ENCODE measurements at regions not wholly inside any gene's neighbourhood (a gene's known extent, or its start where the extent isn't known, plus 50 kb on each side); places are given as distances from the start of the nearest gene placed in this dataset.

GRCh38 chr2:48132271-48132625 lies 182.2 kb upstream of the FOXN2 start:
- no peaks in the 10 kb centered on the region for H3K9me3 Mint-ChIP-seq
- H3K4me3 Mint-ChIP-seq = no peak overlapping the region
- peaks cover 4% of the 10 kb centered on the region for H3K4me1 Mint-ChIP-seq
- H3K27ac Mint-ChIP-seq = no peak overlapping the region
- no peaks in the 10 kb centered on the region for H3K27me3 Mint-ChIP-seq
- peaks cover 2% of the 10 kb centered on the region for H3K36me3 Mint-ChIP-seq

DNA sequence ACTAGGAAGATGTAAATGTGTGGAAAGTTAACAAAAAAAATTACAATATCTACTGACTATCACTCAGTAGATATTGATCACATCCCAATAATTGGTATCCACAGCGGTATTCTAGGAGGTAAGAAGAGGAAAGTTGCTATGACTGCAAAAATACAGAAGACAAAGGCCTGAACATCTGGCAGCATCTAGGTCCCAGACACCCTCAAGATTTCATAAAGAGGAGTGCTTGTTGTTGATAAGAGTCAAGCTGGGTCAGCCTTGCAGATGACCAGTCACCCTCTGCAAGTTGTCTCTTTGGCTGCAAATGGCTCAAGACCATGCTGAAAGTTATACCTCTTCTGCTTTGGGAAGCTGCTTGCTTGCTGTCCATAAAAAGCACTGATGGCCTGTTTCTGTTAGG lies 179.8 kb upstream of the FOXN2 start:
- Mint-ChIP-seq H3K27ac (no peak overlapping the region), H3K9me3 (no peaks in the 10 kb centered on the region), H3K36me3 (no peaks in the 10 kb centered on the region), H3K27me3 (no peaks in the 10 kb centered on the region), H3K4me1 (peaks cover 4% of the 10 kb centered on the region), H3K4me3 (no peak overlapping the region)

DNA sequence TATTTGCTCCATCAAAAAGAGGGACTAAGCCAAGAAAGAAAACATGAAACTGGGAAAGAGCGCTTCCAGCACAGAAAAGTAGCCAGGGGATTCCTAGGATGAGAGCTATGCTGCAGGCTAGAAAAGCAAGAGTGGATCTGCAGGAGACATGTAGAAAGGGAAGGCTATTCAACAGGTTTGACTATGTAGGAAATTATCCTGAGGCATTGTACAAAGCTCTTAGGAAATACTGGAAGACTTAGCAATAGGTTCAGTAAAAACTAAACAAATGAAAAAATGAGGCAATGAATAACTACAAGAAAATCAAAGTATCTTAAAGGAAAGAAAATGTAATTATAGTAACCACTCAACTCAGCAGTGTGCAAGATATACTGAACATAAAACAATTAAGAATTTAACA lies 178.7 kb upstream of the FOXN2 start:
- H3K9me3 Mint-ChIP-seq = no peaks in the 10 kb centered on the region
- H3K27ac Mint-ChIP-seq = no peak overlapping the region
- no peak overlapping the region for H3K4me3 Mint-ChIP-seq
- H3K4me1 Mint-ChIP-seq = peaks cover 3% of the 10 kb centered on the region
- no peaks in the 10 kb centered on the region for H3K36me3 Mint-ChIP-seq
- no peaks in the 10 kb centered on the region for H3K27me3 Mint-ChIP-seq

GRCh38 chr2:48137829-48138228 lies 176.7 kb upstream of the FOXN2 start:
- Mint-ChIP-seq H3K36me3 (no peaks in the 10 kb centered on the region), H3K4me1 (no peaks in the 10 kb centered on the region), H3K27ac (no peak overlapping the region), H3K27me3 (no peaks in the 10 kb centered on the region), H3K9me3 (no peaks in the 10 kb centered on the region), H3K4me3 (no peak overlapping the region)

DNA sequence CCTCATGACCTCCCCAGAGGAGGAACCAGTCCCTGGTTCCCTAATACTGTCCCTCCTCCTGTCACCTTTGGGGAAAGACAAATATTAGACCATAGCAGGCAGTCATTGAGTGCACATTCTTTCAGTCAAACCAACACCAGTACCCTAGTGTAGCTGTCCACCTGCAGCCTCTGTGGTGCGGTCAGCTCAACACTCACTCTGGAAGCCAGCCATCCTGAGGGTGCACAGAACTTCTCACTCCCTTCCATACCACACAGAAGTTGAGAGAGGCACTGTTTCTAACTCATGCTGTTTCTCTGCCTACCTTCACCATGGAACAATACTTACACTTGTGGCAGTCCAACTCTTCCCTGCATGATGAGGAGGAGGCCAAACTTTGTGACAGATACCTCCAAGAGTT lies 175.6 kb upstream of the FOXN2 start:
- Mint-ChIP-seq H3K36me3 (no peaks in the 10 kb centered on the region), H3K27me3 (no peaks in the 10 kb centered on the region), H3K27ac (no peak overlapping the region), H3K4me3 (no peak overlapping the region), H3K9me3 (no peaks in the 10 kb centered on the region), H3K4me1 (no peaks in the 10 kb centered on the region)

DNA sequence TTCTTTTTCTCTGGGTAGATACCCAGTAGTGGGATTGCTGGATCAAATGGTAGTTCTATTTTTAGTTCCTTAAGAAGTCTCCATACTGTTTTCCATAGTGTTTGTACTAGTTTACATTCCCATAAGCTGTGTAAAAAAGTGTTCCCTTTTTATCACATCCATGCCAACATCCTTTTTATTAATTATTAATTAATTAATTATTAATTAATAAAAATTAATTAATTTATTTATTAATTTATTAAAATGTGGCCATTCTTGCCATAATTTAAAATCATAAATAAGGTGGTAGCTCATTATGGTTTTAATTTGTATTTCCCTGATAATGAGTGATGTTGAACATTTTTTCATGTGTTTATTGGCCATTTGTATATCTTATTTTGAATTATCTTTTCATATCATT lies 173.9 kb upstream of the FOXN2 start:
- H3K27ac Mint-ChIP-seq = no peak overlapping the region
- H3K4me1 Mint-ChIP-seq = peaks cover 11% of the 10 kb centered on the region

DNA sequence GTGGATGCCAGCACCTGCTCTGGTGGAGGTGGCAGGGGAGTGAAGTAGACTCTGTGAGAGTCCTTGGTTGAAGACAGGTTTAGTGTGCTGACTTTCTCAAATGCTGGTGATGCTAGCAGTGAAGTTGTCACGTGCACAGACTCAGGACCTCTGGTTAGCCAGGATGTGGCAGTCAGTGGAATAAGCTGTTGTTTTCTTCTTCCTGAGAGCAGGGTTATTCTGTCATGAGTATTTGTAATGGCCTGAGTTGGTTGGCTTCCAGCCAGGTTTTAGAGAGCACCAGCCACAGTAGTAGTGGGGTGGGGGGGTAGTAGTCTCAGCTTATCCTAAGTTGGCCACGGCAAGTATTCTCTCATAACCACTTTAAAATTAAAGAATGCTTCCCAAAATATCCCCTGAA lies 169.7 kb upstream of the FOXN2 start:
- peak overlapping the region; percentile 31 for H3K27ac Mint-ChIP-seq
- no peaks in the 10 kb centered on the region for H3K36me3 Mint-ChIP-seq
- H3K4me1 Mint-ChIP-seq = peaks cover 21% of the 10 kb centered on the region
- no peak overlapping the region for H3K4me3 Mint-ChIP-seq
- H3K27me3 Mint-ChIP-seq = no peaks in the 10 kb centered on the region
- no peaks in the 10 kb centered on the region for H3K9me3 Mint-ChIP-seq

More for the DNA sequence above, 173.9 kb upstream of the FOXN2 start:
- H3K36me3 Mint-ChIP-seq = no peaks in the 10 kb centered on the region
- H3K27me3 Mint-ChIP-seq = no peaks in the 10 kb centered on the region
- no peak overlapping the region for H3K4me3 Mint-ChIP-seq
- H3K9me3 Mint-ChIP-seq = no peaks in the 10 kb centered on the region

DNA sequence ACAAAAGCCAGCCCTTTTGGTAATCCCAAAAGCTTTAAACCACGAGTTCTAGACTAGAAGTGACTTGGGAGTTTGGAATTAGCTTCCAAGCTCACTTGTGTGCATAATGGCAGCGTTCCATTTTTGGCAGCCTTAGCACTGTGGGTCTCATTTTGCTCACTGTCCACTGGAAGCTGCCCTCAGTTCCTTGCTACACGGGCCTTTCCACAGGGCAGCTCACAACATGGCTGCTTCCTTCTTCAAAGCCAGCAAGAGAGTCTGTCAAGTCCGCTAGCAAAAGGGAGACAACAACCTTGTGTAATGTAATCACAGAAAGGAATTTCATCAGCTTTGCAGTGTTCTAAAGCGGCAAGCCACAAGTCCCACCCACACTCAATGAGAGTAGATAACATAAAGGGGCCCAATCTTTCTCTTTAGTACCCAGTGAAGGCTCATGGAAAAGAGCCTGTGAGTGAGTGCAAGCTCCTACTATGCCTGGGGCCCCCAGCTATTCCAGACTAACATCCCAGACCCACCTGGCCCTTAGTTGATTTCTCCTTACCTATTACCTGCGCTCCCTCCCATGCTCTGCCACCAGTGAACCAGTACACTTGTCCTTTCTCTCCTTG lies 168.5 kb upstream of the FOXN2 start:
- Mint-ChIP-seq H3K4me1 (peaks cover 21% of the 10 kb centered on the region), H3K4me3 (no peak overlapping the region), H3K9me3 (no peaks in the 10 kb centered on the region), H3K36me3 (no peaks in the 10 kb centered on the region), H3K27ac (peak overlapping the region; percentile 56), H3K27me3 (no peaks in the 10 kb centered on the region)

GRCh38 chr2:48146552-48146951 lies 167.9 kb upstream of the FOXN2 start:
- peak overlapping the region; percentile 5 for H3K27ac Mint-ChIP-seq
- no peak overlapping the region for H3K4me3 Mint-ChIP-seq

GRCh38 chr2:48147719-48148118 lies 166.8 kb upstream of the FOXN2 start:
- no peak overlapping the region for H3K27ac Mint-ChIP-seq
- H3K4me1 Mint-ChIP-seq = peaks cover 21% of the 10 kb centered on the region
- H3K4me3 Mint-ChIP-seq = no peak overlapping the region
- H3K9me3 Mint-ChIP-seq = no peaks in the 10 kb centered on the region
- no peaks in the 10 kb centered on the region for H3K36me3 Mint-ChIP-seq
- H3K27me3 Mint-ChIP-seq = no peaks in the 10 kb centered on the region

More at GRCh38 chr2:48146552-48146951, 167.9 kb upstream of the FOXN2 start:
- H3K9me3 Mint-ChIP-seq = no peaks in the 10 kb centered on the region
- H3K36me3 Mint-ChIP-seq = no peaks in the 10 kb centered on the region
- H3K4me1 Mint-ChIP-seq = peaks cover 21% of the 10 kb centered on the region
- H3K27me3 Mint-ChIP-seq = no peaks in the 10 kb centered on the region

DNA sequence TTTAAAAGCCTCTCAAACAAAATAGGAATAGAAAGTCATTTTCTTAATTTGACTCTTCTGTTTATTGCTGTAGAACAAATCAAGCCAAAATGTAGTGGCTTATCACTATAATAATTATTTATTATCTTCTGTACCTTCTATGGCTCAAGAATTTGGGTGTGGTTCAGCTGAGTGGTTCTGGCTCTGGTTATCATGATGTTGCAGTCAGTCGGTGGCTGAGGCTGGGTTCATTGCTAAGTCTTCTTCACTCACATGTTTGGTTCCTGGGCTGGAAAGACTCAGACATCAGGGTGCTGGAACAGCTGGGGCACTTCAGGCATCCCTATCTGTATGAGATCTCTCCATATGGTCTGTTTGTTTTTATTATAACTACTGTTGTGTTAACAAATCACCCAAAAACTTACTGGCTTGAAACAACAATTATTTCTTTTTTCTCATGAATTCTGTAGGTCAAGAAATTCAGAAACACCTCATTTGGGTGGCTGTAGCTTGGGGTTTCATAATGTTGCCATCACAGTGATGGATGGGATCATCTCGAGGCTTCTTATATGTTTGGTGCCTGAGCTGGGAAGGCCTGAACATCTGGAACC lies 165.5 kb upstream of the FOXN2 start:
- no peaks in the 10 kb centered on the region for H3K27me3 Mint-ChIP-seq
- no peaks in the 10 kb centered on the region for H3K36me3 Mint-ChIP-seq
- no peak overlapping the region for H3K4me3 Mint-ChIP-seq
- no peaks in the 10 kb centered on the region for H3K9me3 Mint-ChIP-seq
- peaks cover 21% of the 10 kb centered on the region for H3K4me1 Mint-ChIP-seq
- no peak overlapping the region for H3K27ac Mint-ChIP-seq

- H3K9me3 Mint-ChIP-seq = peaks cover 9% of the 10 kb centered on the region
- H3K36me3 Mint-ChIP-seq = peaks cover 12% of the 10 kb centered on the region
- H3K4me3 Mint-ChIP-seq = no peak overlapping the region
- peaks cover 2% of the 10 kb centered on the region for H3K27me3 Mint-ChIP-seq
- no peaks in the 10 kb centered on the region for H3K4me1 Mint-ChIP-seq
- H3K27ac Mint-ChIP-seq = no peak overlapping the region
These were observed 157.3 kb upstream of the FOXN2 start for GRCh38 chr2:48157150-48157549.

GRCh38 chr2:48161628-48162027 lies 152.9 kb upstream of the FOXN2 start:
- H3K9me3 Mint-ChIP-seq = peaks cover 13% of the 10 kb centered on the region
- H3K36me3 Mint-ChIP-seq = peaks cover 16% of the 10 kb centered on the region
- no peak overlapping the region for H3K27ac Mint-ChIP-seq
- peaks cover 2% of the 10 kb centered on the region for H3K27me3 Mint-ChIP-seq
- no peak overlapping the region for H3K4me3 Mint-ChIP-seq
- no peaks in the 10 kb centered on the region for H3K4me1 Mint-ChIP-seq

DNA sequence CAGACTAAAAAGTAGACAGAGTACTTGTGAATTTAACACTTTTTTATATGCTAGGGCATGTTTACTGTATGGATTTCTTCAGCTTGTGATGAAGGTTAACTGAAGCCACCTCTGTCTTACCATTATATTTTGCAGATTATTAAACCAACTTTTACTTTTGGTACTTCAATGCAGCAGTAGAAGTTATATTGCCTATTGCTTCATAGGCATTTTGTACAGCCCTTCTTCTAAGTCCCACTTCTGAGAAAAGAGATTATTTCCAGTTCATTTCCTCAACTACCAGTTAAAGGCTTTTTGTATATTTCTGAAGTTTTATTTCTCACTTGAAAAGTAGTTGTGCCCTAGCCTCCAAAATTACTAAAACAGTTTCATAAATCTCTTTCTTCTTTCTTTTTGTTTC lies 151.7 kb upstream of the FOXN2 start:
- Mint-ChIP-seq H3K27me3 (peaks cover 2% of the 10 kb centered on the region), H3K4me3 (no peak overlapping the region), H3K27ac (no peak overlapping the region), H3K9me3 (peaks cover 4% of the 10 kb centered on the region), H3K36me3 (peaks cover 9% of the 10 kb centered on the region), H3K4me1 (no peaks in the 10 kb centered on the region)

GRCh38 chr2:48165070-48165753 lies 149.3 kb upstream of the FOXN2 start:
- H3K27me3 Mint-ChIP-seq = no peaks in the 10 kb centered on the region
- H3K4me1 Mint-ChIP-seq = no peaks in the 10 kb centered on the region
- H3K4me3 Mint-ChIP-seq = no peak overlapping the region
- H3K9me3 Mint-ChIP-seq = peaks cover 4% of the 10 kb centered on the region
- H3K27ac Mint-ChIP-seq = no peak overlapping the region
- H3K36me3 Mint-ChIP-seq = peaks cover 7% of the 10 kb centered on the region

DNA sequence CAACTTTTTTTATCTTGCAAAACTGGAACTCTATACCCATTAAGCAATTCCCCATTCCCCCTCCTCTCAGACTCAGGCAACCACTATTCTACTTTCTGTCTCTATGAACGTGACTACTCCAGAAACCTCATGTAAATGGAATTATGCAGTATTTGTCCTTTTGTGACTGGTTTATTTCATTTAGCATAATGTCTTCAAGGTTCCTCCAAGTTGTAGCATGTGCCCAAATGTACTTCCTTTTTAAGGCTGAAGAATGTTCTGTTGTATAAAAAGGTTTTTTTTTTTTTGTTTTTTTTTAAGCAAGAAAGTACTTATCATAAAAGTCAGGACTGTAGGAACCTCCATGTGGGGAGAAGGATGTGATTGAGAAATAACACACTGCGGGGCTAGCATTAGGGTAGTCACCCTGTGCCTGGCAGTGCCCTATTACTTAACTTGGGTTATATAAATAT lies 145.3 kb upstream of the FOXN2 start:
- Mint-ChIP-seq H3K9me3 (peaks cover 4% of the 10 kb centered on the region), H3K4me3 (no peak overlapping the region), H3K27me3 (no peaks in the 10 kb centered on the region), H3K4me1 (no peaks in the 10 kb centered on the region), H3K27ac (no peak overlapping the region), H3K36me3 (peaks cover 7% of the 10 kb centered on the region)

Data from activated naive CD4-positive, alpha-beta T cell treated with anti-CD3 and anti-CD28 coated beads, Interleukin-2, amount 50 U/mL, for 24 hours (primary cell).